ENCODE measurements at regions not wholly inside any gene's neighbourhood (a gene's known extent, or its start where the extent isn't known, plus 50 kb on each side); places are given as distances from the start of the nearest gene placed in this dataset.

GRCh38 chr11:45461514-45461913, 175.4 kb upstream of the SYT13 start:
- TF ChIP-seq YY1 (IDR thresholded peaks at IDR 0.05; ENCODE audit: insufficient read depth, insufficient read length) (no peak), ZNF274 (IDR thresholded peaks at IDR 0.05; ENCODE audit: low read depth, low read length) (no peak)

Data from NT2/D1 (cell line).